Endothelial cell of umbilical vein (primary cell): ENCODE measurements at regions not wholly inside any gene's neighbourhood (a gene's known extent, or its start where the extent isn't known, plus 50 kb on each side); places are given as distances from the start of the nearest gene placed in this dataset.

Experiments used
- EZH2 ChIP-seq: IDR thresholded peaks from 2 replicates; pipeline ENCODE4 v1.6.1; 2012; ENCODE audit warnings: borderline replicate concordance, low read depth, mild to moderate bottlenecking, moderate library complexity, low read length, inconsistent platforms; ENCODE audit not compliant: severe bottlenecking
- FOS ChIP-seq: IDR thresholded peaks from 2 replicates; pipeline ENCODE4 v1.6.1; 2011; ENCODE audit warnings: mild to moderate bottlenecking, low read length, moderate library complexity, borderline replicate concordance; ENCODE audit not compliant: insufficient read depth
- GATA2 ChIP-seq: IDR thresholded peaks from 2 replicates; pipeline ENCODE4 v1.7.0; 2011; ENCODE audit warnings: low read depth, mild to moderate bottlenecking, moderate library complexity, mixed read lengths, low read length; ENCODE audit not compliant: insufficient read length, insufficient read depth
- JUN ChIP-seq: IDR thresholded peaks from 2 replicates; pipeline ENCODE4 v1.6.1; 2011; ENCODE audit warnings: borderline replicate concordance, low read depth; ENCODE audit not compliant: insufficient read length, insufficient read depth
- MYC ChIP-seq: IDR thresholded peaks from one replicate; pipeline ENCODE4 v1.6.1; 2011; ENCODE audit warnings: mild to moderate bottlenecking, low read depth, low read length
- POLR2A ChIP-seq: IDR thresholded peaks from 2 replicates; pipeline ENCODE4 v1.6.1; 2012; ENCODE audit warnings: low read depth, mild to moderate bottlenecking, control low read depth, low read length
- POLR2AphosphoS5 ChIP-seq: IDR thresholded peaks from 2 replicates; pipeline ENCODE4 v1.6.1; 2012; ENCODE audit warnings: low read depth, mild to moderate bottlenecking, control low read depth, low read length, moderate library complexity; ENCODE audit not compliant: insufficient read depth
- TF ChIP-seq, protein P1 (sequence below), 2 donors: IDR thresholded peaks; 1 replicate in 1 of 2; 2 replicates in 1 of 2; pipeline ENCODE4 v1.5.1; 2011; ENCODE audit warnings: low read length in 2 of 2, mild to moderate bottlenecking in 2 of 2, moderate library complexity in 2 of 2, control low read depth in 1 of 2, inconsistent platforms in 1 of 2, low read depth in 1 of 2; ENCODE audit not compliant: insufficient read depth in 1 of 2; ENCODE audit errors: extremely low read depth in 1 of 2
- TF ChIP-seq, protein P2 (sequence below): IDR thresholded peaks from 2 replicates; pipeline ENCODE4 v1.6.1; 2011; ENCODE audit not compliant: insufficient read depth, insufficient read length

DNA sequence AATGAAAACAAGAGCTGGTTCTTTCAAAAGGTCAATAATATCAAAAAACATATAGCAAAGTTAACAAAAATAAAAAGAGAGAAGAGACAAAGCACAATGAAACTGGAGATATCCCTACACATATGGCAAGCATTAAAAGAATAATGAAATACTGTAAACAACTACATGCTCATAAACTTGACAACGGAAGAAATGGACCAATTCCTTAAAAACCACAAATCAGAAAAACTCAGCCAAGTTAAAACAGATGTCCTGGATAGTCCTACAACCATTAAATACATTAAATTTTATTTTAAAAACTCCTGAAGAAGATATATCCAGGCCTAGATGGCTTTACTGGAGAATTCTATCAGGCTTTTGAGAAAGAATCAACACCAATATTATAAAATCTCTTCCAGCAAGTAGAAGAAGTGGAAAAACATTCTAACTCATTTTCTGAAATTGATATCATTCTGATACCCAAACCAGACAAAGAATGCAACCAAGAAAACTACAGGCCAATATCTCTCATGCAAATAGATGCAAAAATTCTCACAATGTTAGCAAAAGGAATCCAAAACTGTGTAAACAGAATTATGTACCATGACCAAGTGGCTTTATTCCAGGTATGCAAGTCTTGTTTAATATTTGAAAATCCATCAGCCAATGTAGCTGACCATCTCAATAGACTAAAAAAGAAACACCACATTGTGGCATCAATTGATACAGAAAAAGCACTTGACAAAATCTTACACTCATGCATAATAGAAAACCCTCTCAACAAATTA, 56.1 kb upstream of the LRRC7 start:
- TF ChIP-seq, protein P1, sequence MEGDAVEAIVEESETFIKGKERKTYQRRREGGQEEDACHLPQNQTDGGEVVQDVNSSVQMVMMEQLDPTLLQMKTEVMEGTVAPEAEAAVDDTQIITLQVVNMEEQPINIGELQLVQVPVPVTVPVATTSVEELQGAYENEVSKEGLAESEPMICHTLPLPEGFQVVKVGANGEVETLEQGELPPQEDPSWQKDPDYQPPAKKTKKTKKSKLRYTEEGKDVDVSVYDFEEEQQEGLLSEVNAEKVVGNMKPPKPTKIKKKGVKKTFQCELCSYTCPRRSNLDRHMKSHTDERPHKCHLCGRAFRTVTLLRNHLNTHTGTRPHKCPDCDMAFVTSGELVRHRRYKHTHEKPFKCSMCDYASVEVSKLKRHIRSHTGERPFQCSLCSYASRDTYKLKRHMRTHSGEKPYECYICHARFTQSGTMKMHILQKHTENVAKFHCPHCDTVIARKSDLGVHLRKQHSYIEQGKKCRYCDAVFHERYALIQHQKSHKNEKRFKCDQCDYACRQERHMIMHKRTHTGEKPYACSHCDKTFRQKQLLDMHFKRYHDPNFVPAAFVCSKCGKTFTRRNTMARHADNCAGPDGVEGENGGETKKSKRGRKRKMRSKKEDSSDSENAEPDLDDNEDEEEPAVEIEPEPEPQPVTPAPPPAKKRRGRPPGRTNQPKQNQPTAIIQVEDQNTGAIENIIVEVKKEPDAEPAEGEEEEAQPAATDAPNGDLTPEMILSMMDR (IDR thresholded peaks at IDR 0.05; ENCODE audit: extremely low read depth in 1 of 2, insufficient read depth in 1 of 2, low read depth in 1 of 2, low read length in 2 of 2), result no peak
- no peak for TF ChIP-seq POLR2A
- TF ChIP-seq, protein P2, sequence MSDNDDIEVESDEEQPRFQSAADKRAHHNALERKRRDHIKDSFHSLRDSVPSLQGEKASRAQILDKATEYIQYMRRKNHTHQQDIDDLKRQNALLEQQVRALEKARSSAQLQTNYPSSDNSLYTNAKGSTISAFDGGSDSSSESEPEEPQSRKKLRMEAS, result no peak
- no peak for TF ChIP-seq EZH2
- TF ChIP-seq POLR2AphosphoS5, result no peak
- no peak for TF ChIP-seq JUN
- no peak for TF ChIP-seq FOS
- TF ChIP-seq GATA2, result no peak
- no peak for TF ChIP-seq MYC
